ENCODE measurements at regions not wholly inside any gene's neighbourhood (a gene's known extent, or its start where the extent isn't known, plus 50 kb on each side); places are given as distances from the start of the nearest gene placed in this dataset.

GRCh38 chrX:4741024-4741423, 1027.6 kb upstream of the PRKX start:
- TF ChIP-seq ZNF764 (CRISPR knock-in tag; IDR thresholded peaks at IDR 0.05; ENCODE audit: low read depth): no peak
- no peak for TF ChIP-seq CREB5 (CRISPR knock-in tag; IDR thresholded peaks at IDR 0.05)
- no peak for TF ChIP-seq POLR2A (conservative IDR thresholded peaks at IDR 0.05)
- no peak for TF ChIP-seq SAP30 (IDR thresholded peaks at IDR 0.05; ENCODE audit: borderline replicate concordance, insufficient read depth, low read depth, low read length, poor library complexity, severe bottlenecking)
- no peak for TF ChIP-seq JUN (IDR thresholded peaks at IDR 0.05; ENCODE audit: borderline replicate concordance, low read depth, low read length)
- no peak for TF ChIP-seq JUN (CRISPR knock-in tag; IDR thresholded peaks at IDR 0.05; ENCODE audit: borderline replicate concordance)
- no peak for TF ChIP-seq CTCF (IDR thresholded peaks at IDR 0.05 in 2 of 3, conservative IDR thresholded peaks at IDR 0.05 in 1 of 3; ENCODE audit: insufficient read depth in 2 of 3, low read depth in 1 of 3, low read length in 3 of 3)
- no peak for TF ChIP-seq CBFA2T2 (conservative IDR thresholded peaks at IDR 0.05)
